Glutamatergic neuron (in vitro differentiated cells): ENCODE measurements at regions not wholly inside any gene's neighbourhood (a gene's known extent, or its start where the extent isn't known, plus 50 kb on each side); places are given as distances from the start of the nearest gene placed in this dataset.
A peak's percentile ranks its signal among the peaks of the same experiment; 100 is the strongest.

Experiments
- DNase-seq: peaks from one replicate; pipeline ENCODE4 v3.0.0; 2022
- H3K27ac Mint-ChIP-seq: one replicate; pipeline ENCODE4 v1.8.0; 2020; ENCODE audit warnings: mild to moderate bottlenecking, mixed read lengths, inconsistent platforms; ENCODE audit not compliant: unreplicated experiment
- H3K27me3 Mint-ChIP-seq: one replicate; pipeline ENCODE4 v1.8.0; 2020; ENCODE audit warnings: mild to moderate bottlenecking, moderate library complexity, mixed read lengths, inconsistent platforms; ENCODE audit not compliant: unreplicated experiment
- H3K36me3 Mint-ChIP-seq: one replicate; pipeline ENCODE4 v1.8.0; 2020; ENCODE audit warnings: mild to moderate bottlenecking, mixed read lengths, inconsistent platforms; ENCODE audit not compliant: unreplicated experiment
- H3K4me1 Mint-ChIP-seq: one replicate; pipeline ENCODE4 v1.8.0; 2020; ENCODE audit warnings: mild to moderate bottlenecking, low read depth, mixed read lengths, inconsistent platforms; ENCODE audit not compliant: unreplicated experiment
- H3K4me3 Mint-ChIP-seq: one replicate; pipeline ENCODE4 v1.8.0; 2020; ENCODE audit warnings: mild to moderate bottlenecking, mixed read lengths, inconsistent platforms; ENCODE audit not compliant: unreplicated experiment
- H3K9me3 Mint-ChIP-seq: one replicate; pipeline ENCODE4 v1.8.0; 2020; ENCODE audit warnings: mild to moderate bottlenecking, moderate library complexity, mixed read lengths, inconsistent platforms; ENCODE audit not compliant: unreplicated experiment
- TF ChIP-seq, protein P1 (sequence below): fragments of 200-600 bp; sonication (generic); IDR thresholded peaks from one replicate; pipeline ENCODE4 v1.5.0; 2021; ENCODE audit not compliant: partially characterized antibody, unreplicated experiment

DNA sequence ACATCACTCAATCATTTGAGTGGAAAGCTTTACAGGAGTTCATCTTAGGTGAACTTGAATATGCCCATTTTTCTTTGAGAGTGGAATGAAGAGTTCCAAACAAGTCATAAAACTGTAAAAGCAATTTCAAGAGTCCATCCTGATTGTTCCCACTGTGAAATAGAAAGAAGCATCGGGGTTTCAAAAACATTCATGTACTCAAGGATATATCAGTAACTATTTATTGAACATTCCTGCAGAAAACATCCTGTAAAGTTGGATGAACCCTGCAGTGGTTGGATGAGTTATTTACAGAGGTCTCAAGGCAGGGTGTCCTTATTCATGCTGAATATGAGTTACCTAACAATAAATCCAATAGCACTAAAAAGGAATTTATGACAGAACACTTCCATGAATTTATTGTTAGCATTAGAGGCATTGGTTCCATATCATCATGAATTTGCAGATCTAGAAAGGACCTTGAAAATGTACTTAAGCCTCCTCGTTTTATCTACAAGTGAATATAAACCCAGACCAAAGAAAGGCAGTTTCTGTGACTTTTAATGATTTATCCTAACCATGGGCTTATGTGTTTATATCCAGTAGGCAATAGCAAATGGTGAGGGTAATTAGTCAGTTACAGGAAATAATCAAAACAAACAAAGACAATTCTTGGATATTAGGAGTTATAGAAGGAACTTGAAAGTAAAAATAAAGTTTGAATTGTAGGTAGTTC, 361.9 kb upstream of the KCNMB2 start:
- H3K27me3 Mint-ChIP-seq: no peaks in the 10 kb centered on the region

DNA sequence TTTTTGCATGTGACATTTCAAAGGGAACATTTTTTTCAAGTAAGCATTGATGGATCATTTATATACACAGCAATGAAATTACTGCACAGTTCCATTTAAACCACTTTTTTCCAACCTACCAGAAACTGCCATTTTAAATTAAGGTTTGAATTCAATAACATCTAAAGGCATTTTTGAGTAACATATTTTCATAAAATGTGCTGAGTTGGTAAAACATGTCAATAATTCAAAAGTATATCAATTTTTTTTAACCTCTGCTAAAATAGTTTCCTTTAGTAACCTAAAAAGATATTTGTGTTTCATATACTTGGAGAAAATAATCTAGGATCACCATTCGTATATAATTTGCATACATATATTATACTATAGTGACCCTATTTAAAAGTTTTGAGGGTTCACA, 355.1 kb upstream of the KCNMB2 start:
- TF ChIP-seq, protein P1, sequence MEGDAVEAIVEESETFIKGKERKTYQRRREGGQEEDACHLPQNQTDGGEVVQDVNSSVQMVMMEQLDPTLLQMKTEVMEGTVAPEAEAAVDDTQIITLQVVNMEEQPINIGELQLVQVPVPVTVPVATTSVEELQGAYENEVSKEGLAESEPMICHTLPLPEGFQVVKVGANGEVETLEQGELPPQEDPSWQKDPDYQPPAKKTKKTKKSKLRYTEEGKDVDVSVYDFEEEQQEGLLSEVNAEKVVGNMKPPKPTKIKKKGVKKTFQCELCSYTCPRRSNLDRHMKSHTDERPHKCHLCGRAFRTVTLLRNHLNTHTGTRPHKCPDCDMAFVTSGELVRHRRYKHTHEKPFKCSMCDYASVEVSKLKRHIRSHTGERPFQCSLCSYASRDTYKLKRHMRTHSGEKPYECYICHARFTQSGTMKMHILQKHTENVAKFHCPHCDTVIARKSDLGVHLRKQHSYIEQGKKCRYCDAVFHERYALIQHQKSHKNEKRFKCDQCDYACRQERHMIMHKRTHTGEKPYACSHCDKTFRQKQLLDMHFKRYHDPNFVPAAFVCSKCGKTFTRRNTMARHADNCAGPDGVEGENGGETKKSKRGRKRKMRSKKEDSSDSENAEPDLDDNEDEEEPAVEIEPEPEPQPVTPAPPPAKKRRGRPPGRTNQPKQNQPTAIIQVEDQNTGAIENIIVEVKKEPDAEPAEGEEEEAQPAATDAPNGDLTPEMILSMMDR: no peak
- H3K27me3 Mint-ChIP-seq: peaks cover 3% of the 10 kb centered on the region
- DNase-seq: no peak
- H3K36me3 Mint-ChIP-seq: no peaks in the 10 kb centered on the region
- peaks cover 9% of the 10 kb centered on the region for H3K4me1 Mint-ChIP-seq
- no peak overlapping the region for H3K27ac Mint-ChIP-seq
- no peak overlapping the region for H3K4me3 Mint-ChIP-seq
- no peaks in the 10 kb centered on the region for H3K9me3 Mint-ChIP-seq

More for the DNA sequence above, 361.9 kb upstream of the KCNMB2 start:
- H3K36me3 Mint-ChIP-seq: no peaks in the 10 kb centered on the region
- peaks cover 9% of the 10 kb centered on the region for H3K4me1 Mint-ChIP-seq
- no peak for DNase-seq
- TF ChIP-seq, protein P1: no peak
- H3K4me3 Mint-ChIP-seq: no peak overlapping the region
- no peaks in the 10 kb centered on the region for H3K9me3 Mint-ChIP-seq
- H3K27ac Mint-ChIP-seq: no peak overlapping the region

- Mint-ChIP-seq H3K4me1 (peaks cover 9% of the 10 kb centered on the region), H3K27me3 (peaks cover 3% of the 10 kb centered on the region), H3K27ac (no peak overlapping the region), H3K36me3 (no peaks in the 10 kb centered on the region), H3K4me3 (no peak overlapping the region), H3K9me3 (no peaks in the 10 kb centered on the region)
- TF ChIP-seq, protein P1: no peak
- no peak for DNase-seq
Measured at GRCh38 chr3:178181784-178182183, 354.5 kb upstream of the KCNMB2 start.

DNA sequence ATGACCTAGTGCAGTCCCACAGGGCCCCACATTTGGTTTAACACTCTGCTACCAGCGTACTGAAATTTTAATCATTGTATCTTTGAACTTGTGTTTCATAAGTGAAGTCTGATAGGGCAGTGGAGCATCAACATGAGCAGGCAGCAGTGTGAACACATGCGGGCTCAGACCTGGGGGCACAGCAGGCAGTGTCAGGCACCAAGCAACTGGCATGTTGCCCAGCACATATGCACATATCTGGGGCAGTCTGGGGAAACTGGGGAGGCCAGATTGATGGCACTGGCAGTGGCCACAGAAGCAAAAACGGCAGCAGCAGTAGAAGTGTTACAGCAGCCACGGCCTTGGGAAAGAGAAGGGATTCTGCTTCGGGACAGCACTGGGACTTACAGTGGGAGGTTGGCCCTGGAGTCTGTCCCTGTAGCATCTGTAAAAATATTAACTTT, 353.9 kb upstream of the KCNMB2 start:
- peaks cover 9% of the 10 kb centered on the region for H3K4me1 Mint-ChIP-seq
- TF ChIP-seq, protein P1: no peak
- H3K4me3 Mint-ChIP-seq: no peak overlapping the region
- H3K27ac Mint-ChIP-seq: peak overlapping the region; percentile 4
- peak; percentile 12 for DNase-seq
- peaks cover 3% of the 10 kb centered on the region for H3K27me3 Mint-ChIP-seq
- no peaks in the 10 kb centered on the region for H3K36me3 Mint-ChIP-seq
- no peaks in the 10 kb centered on the region for H3K9me3 Mint-ChIP-seq

DNA sequence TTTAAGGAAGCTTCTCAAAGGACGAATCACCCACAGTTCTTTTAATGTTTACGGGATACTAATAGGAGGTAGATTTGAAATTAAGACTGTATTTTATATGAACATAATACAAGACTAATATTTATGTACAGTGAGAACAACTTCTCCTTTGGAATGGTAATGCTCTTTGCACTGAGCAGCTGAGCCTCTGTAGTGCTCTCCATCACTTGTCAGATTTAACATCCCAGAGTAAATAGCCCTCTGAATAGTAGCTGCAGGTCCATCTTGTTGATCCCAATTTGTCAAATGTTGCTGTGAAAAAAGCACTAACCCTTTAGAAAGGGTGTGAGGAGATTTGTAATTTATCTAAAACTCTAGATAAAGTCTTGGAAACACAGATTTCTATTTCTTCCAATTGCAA, 351.4 kb upstream of the KCNMB2 start:
- H3K4me3 Mint-ChIP-seq: no peak overlapping the region

More for the DNA sequence above, 351.4 kb upstream of the KCNMB2 start:
- TF ChIP-seq, protein P1: no peak
- H3K36me3 Mint-ChIP-seq: no peaks in the 10 kb centered on the region
- H3K27ac Mint-ChIP-seq: no peak overlapping the region
- peaks cover 3% of the 10 kb centered on the region for H3K27me3 Mint-ChIP-seq
- DNase-seq: no peak
- H3K9me3 Mint-ChIP-seq: no peaks in the 10 kb centered on the region
- peaks cover 9% of the 10 kb centered on the region for H3K4me1 Mint-ChIP-seq
